ENCODE measurements at regions not wholly inside any gene's neighbourhood (a gene's known extent, or its start where the extent isn't known, plus 50 kb on each side); places are given as distances from the start of the nearest gene placed in this dataset.
"Not testable (repeated sequence)": the region's sequence is repeated elsewhere in the genome, so short reads cannot be mapped to it uniquely, and the experiment has no call there.

DNA sequence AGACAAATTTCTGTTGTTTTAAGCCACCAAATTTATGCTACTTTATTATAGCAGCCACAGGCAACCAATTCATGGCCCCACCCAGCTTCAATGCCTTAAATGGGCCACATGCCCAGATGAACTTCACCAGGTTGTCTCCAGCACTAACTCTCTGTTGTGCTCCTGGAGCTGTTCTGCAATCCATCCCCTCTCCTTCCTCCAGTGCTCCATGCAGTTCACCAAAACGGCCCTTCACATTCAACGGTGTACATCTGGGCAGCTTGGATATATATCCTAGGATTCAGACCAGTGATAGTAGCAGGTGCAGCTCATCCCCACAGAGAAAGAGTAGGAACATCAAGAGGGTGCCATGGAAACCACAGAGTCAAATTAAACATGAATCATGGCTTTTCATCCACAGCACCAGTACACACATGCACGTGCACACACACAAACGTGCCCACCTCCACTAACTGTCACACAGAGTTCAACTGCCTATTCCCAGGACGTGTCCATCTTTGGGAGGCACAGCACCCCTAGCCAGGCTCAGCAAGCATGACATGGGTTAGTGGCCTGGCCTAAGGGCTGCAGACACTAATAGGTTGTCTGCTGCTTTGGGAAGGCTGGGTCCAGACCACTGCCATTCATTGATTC is 134.5 kb downstream of the MED10 start:
- Histone ChIP-seq H3K27ac (ENCODE audit: insufficient read depth, low read depth, low read length) (no peak overlapping the region), H3K4me1 (ENCODE audit: control insufficient read depth, extremely low read depth, insufficient read depth, low read length) (no peaks in the 10 kb centered on the region), H3K9me1 (replicated peaks; ENCODE audit: control insufficient read depth, extremely low read depth, insufficient read depth, low read length) (no peaks in the 10 kb centered on the region), H3K36me3 (ENCODE audit: control insufficient read depth in 2 of 2, extremely low read depth in 1 of 2, insufficient read depth in 2 of 2, low read length in 2 of 2) (no peaks in the 10 kb centered on the region), H3K9ac (replicated peaks; ENCODE audit: extremely low read depth, insufficient read depth, low read length) (no peak overlapping the region), H3K4me2 (ENCODE audit: insufficient read depth, low read length) (no peak overlapping the region), H3K9me3 (replicated peaks; ENCODE audit: control insufficient read depth, insufficient read depth, low read length) (no peaks in the 10 kb centered on the region), H3K79me2 (ENCODE audit: control insufficient read depth, insufficient read depth, low read length) (no peaks in the 10 kb centered on the region), H3K27me3 (ENCODE audit: control insufficient read depth in 2 of 2, insufficient read depth in 2 of 2, low read length in 2 of 2) (no peaks in the 10 kb centered on the region), H3K4me3 (replicated peaks in 1 of 3; ENCODE audit: insufficient read depth in 1 of 3, low read depth in 1 of 3, low read length in 3 of 3) (no peak overlapping the region), H2AFZ (ENCODE audit: low read depth, low read length) (no peak overlapping the region), H4K20me1 (replicated peaks; ENCODE audit: control insufficient read depth, extremely low read depth, insufficient read depth, low read length) (no peaks in the 10 kb centered on the region)
- no TSS peak for BruUV-seq (replicated peaks)
- FAIRE-seq (no peak), DNase-seq (ENCODE audit: low read depth, low spot score) (no peak)
- dilution Hi-C loops (cut with MboI; ENCODE audit: extremely low pct_ligation_motif_present, low sequenced_read_pairs) (no loop called here), intact Hi-C loops (cut with micrococcal nuclease) (no loop called here)
- CTCF ChIA-PET = no interaction called here
- POLR2A ChIA-PET = no interaction called here
- TF ChIP-seq MAX (IDR thresholded peaks at IDR 0.05; ENCODE audit: insufficient read depth, insufficient read length) (no peak), EZH2 (IDR thresholded peaks at IDR 0.05; ENCODE audit: borderline replicate concordance, low read depth, low read length, severe bottlenecking) (no peak), POLR2A (IDR thresholded peaks at IDR 0.05; ENCODE audit: low read depth, low read length) (no peak)

GRCh38 chr5:6241056-6241455 is 137.3 kb downstream of the MED10 start:
- dilution Hi-C loops (cut with MboI; ENCODE audit: extremely low pct_ligation_motif_present, low sequenced_read_pairs); FAIRE-seq; CTCF ChIA-PET: not testable (repeated sequence)

More at GRCh38 chr5:6241056-6241455, 137.3 kb downstream of the MED10 start:
- DNase-seq (ENCODE audit: low read depth, low spot score); H3K4me2 ChIP-seq (ENCODE audit: insufficient read depth, low read length); H3K36me3 ChIP-seq (ENCODE audit: control insufficient read depth in 2 of 2, extremely low read depth in 1 of 2, insufficient read depth in 2 of 2, low read length in 2 of 2); BruUV-seq (replicated peaks); H4K20me1 ChIP-seq (replicated peaks; ENCODE audit: control insufficient read depth, extremely low read depth, insufficient read depth, low read length); H3K27me3 ChIP-seq (ENCODE audit: control insufficient read depth in 2 of 2, insufficient read depth in 2 of 2, low read length in 2 of 2); H3K4me3 ChIP-seq (replicated peaks in 1 of 3; ENCODE audit: insufficient read depth in 1 of 3, low read depth in 1 of 3, low read length in 3 of 3); H3K79me2 ChIP-seq (ENCODE audit: control insufficient read depth, insufficient read depth, low read length); H3K9me3 ChIP-seq (replicated peaks; ENCODE audit: control insufficient read depth, insufficient read depth, low read length); intact Hi-C loops (cut with micrococcal nuclease); POLR2A ChIA-PET; H3K27ac ChIP-seq (ENCODE audit: insufficient read depth, low read depth, low read length); H3K9ac ChIP-seq (replicated peaks; ENCODE audit: extremely low read depth, insufficient read depth, low read length); H2AFZ ChIP-seq (ENCODE audit: low read depth, low read length); H3K9me1 ChIP-seq (replicated peaks; ENCODE audit: control insufficient read depth, extremely low read depth, insufficient read depth, low read length); H3K4me1 ChIP-seq (ENCODE audit: control insufficient read depth, extremely low read depth, insufficient read depth, low read length): not testable (repeated sequence)
